B cell (primary cell): ENCODE measurements at regions not wholly inside any gene's neighbourhood (a gene's known extent, or its start where the extent isn't known, plus 50 kb on each side); places are given as distances from the start of the nearest gene placed in this dataset.
A peak's percentile ranks its signal among the peaks of the same experiment; 100 is the strongest.

Experiments
- ATAC-seq: fragments of 200-7000 bp; cut with Tn5 transposase; one replicate; pipeline ENCODE4 v1.10.0; 2021; ENCODE audit warnings: low read depth, mild to moderate bottlenecking, moderate number of reproducible peaks, moderate library complexity
- CTCF ChIA-PET: fragments of 350-600 bp; sonication (Branson Sonifier 250); formaldehyde crosslinking; loops from one replicate; lab custom pipeline; 2021; ENCODE audit warnings: antibody characterized with exemption, inconsistent platforms; lab: Charles Lee
- POLR2A ChIA-PET: fragments of 350-600 bp; sonication (Branson Sonifier 250); formaldehyde crosslinking; loops from one replicate; lab custom pipeline; 2021; ENCODE audit warnings: antibody characterized with exemption; lab: Charles Lee
- DNase-seq: peaks from one replicate; pipeline ENCODE4 v3.0.0; 2013
- H2AFZ ChIP-seq: 2 replicates; pipeline ENCODE4 v1.6.1; 2012; ENCODE audit warnings: mild to moderate bottlenecking, low read depth, low read length; ENCODE audit not compliant: insufficient read depth, poor library complexity, severe bottlenecking
- H3K27ac ChIP-seq, 2 donors: 1 replicate in 1 of 2; 2 replicates in 1 of 2; pipeline ENCODE4 v1.5.1; 2012 to 2013; ENCODE audit warnings: low read length in 2 of 2, mild to moderate bottlenecking in 2 of 2, moderate library complexity in 1 of 2
- H3K27me3 ChIP-seq, 4 experiments: fragments of 200-600 bp in 1 of 4; sonication (generic) in 1 of 4; replicated peaks in 1 of 4; 1 replicate in 2 of 4; 2 replicates in 2 of 4; pipeline versions ENCODE4 v1.6.1 to v1.7.0; 2013 to 2016; ENCODE audit warnings: low read length in 3 of 4, mild to moderate bottlenecking in 2 of 4, mixed read lengths in 1 of 4, moderate library complexity in 1 of 4; ENCODE audit not compliant: insufficient read depth in 4 of 4, control insufficient read depth in 3 of 4; ENCODE audit errors: control extremely low read depth in 1 of 4
- H3K36me3 ChIP-seq, 2 experiments: replicated peaks in 1 of 2; 1 replicate in 1 of 2; 2 replicates in 1 of 2; pipeline versions ENCODE4 v1.6.1 to v1.7.1; 2013; ENCODE audit warnings: low read length in 1 of 2; ENCODE audit not compliant: insufficient read depth in 2 of 2, control insufficient read depth in 1 of 2; ENCODE audit errors: control extremely low read depth in 1 of 2, extremely low read depth in 1 of 2
- H3K4me1 ChIP-seq, 2 donors: fragments of 200-600 bp in 1 of 2; sonication (generic) in 1 of 2; 1 replicate in 1 of 2; 2 replicates in 1 of 2; pipeline versions ENCODE4 v1.5.1 to v1.6.1; 2013 to 2017; ENCODE audit warnings: low read length in 2 of 2; ENCODE audit not compliant: control insufficient read depth in 2 of 2, insufficient read depth in 2 of 2
- H3K4me2 ChIP-seq: replicated peaks from 2 replicates; pipeline ENCODE3; 2012; ENCODE audit warnings: mild to moderate bottlenecking, low read depth, low read length; ENCODE audit not compliant: poor library complexity, severe bottlenecking
- H3K4me3 ChIP-seq, 5 experiments: fragments of 200-600 bp in 1 of 5; sonication (generic) in 1 of 5; 1 replicate in 3 of 5; 2 replicates in 2 of 5; pipeline versions ENCODE4 v1.5.1 to v1.7.0; 2011 to 2016; ENCODE audit warnings: low read length in 4 of 5, mild to moderate bottlenecking in 4 of 5, low read depth in 2 of 5, control low read depth in 1 of 5, moderate library complexity in 1 of 5; ENCODE audit not compliant: insufficient read depth in 1 of 5; ENCODE audit errors: control extremely low read depth in 1 of 5, extremely low read depth in 1 of 5
- H3K79me2 ChIP-seq: fragments of 200-600 bp; sonication (generic); one replicate; pipeline ENCODE4 v1.6.0; 2016; ENCODE audit warnings: low read length; ENCODE audit not compliant: control insufficient read depth, insufficient read depth
- H3K9ac ChIP-seq: fragments of 200-600 bp; sonication (generic); 2 replicates; pipeline ENCODE4 v1.6.1; 2017; ENCODE audit warnings: mild to moderate bottlenecking, low read length, moderate library complexity
- H3K9me3 ChIP-seq, 3 donors: one replicate each; pipeline versions ENCODE4 v1.6.1 to v1.7.1; 2013; ENCODE audit warnings: low read length in 2 of 3; ENCODE audit not compliant: control insufficient read depth in 2 of 3, insufficient read depth in 1 of 3; ENCODE audit errors: control extremely low read depth in 1 of 3
- H4K20me1 ChIP-seq: 2 replicates; pipeline ENCODE4 v1.6.0; 2012; ENCODE audit warnings: mild to moderate bottlenecking, low read length; ENCODE audit not compliant: insufficient read depth, control insufficient read depth, poor library complexity, severe bottlenecking
- H3K27ac Mint-ChIP-seq: one replicate; pipeline ENCODE4 v1.8.0; 2021; ENCODE audit warnings: mixed read lengths
- H3K27me3 Mint-ChIP-seq: one replicate; pipeline ENCODE4 v1.8.0; 2021; ENCODE audit warnings: mixed read lengths
- H3K4me1 Mint-ChIP-seq: one replicate; pipeline ENCODE4 v1.8.0; 2021; ENCODE audit warnings: mixed read lengths
- H3K4me3 Mint-ChIP-seq: one replicate; pipeline ENCODE4 v1.8.0; 2021; ENCODE audit warnings: mixed read lengths
- H3K9me3 Mint-ChIP-seq: one replicate; pipeline ENCODE4 v1.8.0; 2022; ENCODE audit warnings: mixed read lengths; ENCODE audit not compliant: insufficient read depth
- EZH2 ChIP-seq: IDR thresholded peaks from 2 replicates; pipeline ENCODE4 v1.6.1; 2012; ENCODE audit warnings: borderline replicate concordance, low read depth, mild to moderate bottlenecking, moderate library complexity, low read length; ENCODE audit not compliant: insufficient read depth, poor library complexity, severe bottlenecking
- WGBS: methylation state at CpG from one replicate; pipeline ENCODE4 v1.1.5; 2013; ENCODE audit warnings: missing lambda C conversion rate; ENCODE audit not compliant: insufficient coverage; 5-methylcytosine and 5-hydroxymethylcytosine counted together
- intact Hi-C: fragments of 100-400 bp; cut with micrococcal nuclease; formaldehyde crosslinking; loops from one replicate; pipeline ENCODE4 v1.10.0; 2022
- TF ChIP-seq, protein P1 (sequence below): fragments of 200-600 bp; IDR thresholded peaks from one replicate; pipeline ENCODE4 v1.8.0; 2022; ENCODE audit warnings: antibody characterized with exemption, mild to moderate bottlenecking

GRCh38 chr9:1458503-1458902, 408.3 kb downstream of the DMRT2 start:
- Histone ChIP-seq H2AFZ (no peak overlapping the region), H3K36me3 (no peaks in the 10 kb centered on the region), H4K20me1 (no peaks in the 10 kb centered on the region), H3K4me3 (no peak overlapping the region), H3K9ac (no peak overlapping the region), H3K27me3 (no peaks in the 10 kb centered on the region), H3K4me2 (no peak overlapping the region), H3K4me1 (no peaks in the 10 kb centered on the region), H3K9me3 (no peaks in the 10 kb centered on the region), H3K27ac (no peak overlapping the region), H3K79me2 (no peaks in the 10 kb centered on the region)
- intact Hi-C loops: no loop called here
- H3K27me3 Mint-ChIP-seq: peaks cover 9% of the 10 kb centered on the region
- H3K27ac Mint-ChIP-seq: no peak overlapping the region
- DNase-seq (no peak), ATAC-seq (no peak)
- ChIA-PET CTCF (no interaction called here), POLR2A (no interaction called here)
- no peak for TF ChIP-seq EZH2
- TF ChIP-seq, protein P1, sequence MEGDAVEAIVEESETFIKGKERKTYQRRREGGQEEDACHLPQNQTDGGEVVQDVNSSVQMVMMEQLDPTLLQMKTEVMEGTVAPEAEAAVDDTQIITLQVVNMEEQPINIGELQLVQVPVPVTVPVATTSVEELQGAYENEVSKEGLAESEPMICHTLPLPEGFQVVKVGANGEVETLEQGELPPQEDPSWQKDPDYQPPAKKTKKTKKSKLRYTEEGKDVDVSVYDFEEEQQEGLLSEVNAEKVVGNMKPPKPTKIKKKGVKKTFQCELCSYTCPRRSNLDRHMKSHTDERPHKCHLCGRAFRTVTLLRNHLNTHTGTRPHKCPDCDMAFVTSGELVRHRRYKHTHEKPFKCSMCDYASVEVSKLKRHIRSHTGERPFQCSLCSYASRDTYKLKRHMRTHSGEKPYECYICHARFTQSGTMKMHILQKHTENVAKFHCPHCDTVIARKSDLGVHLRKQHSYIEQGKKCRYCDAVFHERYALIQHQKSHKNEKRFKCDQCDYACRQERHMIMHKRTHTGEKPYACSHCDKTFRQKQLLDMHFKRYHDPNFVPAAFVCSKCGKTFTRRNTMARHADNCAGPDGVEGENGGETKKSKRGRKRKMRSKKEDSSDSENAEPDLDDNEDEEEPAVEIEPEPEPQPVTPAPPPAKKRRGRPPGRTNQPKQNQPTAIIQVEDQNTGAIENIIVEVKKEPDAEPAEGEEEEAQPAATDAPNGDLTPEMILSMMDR: no peak
- no peaks in the 10 kb centered on the region for H3K9me3 Mint-ChIP-seq
- no peak overlapping the region for H3K4me3 Mint-ChIP-seq
- no peaks in the 10 kb centered on the region for H3K4me1 Mint-ChIP-seq

- no peak overlapping the region for H3K4me3 ChIP-seq
- H2AFZ ChIP-seq: no peak overlapping the region
- no peak overlapping the region for H3K9ac ChIP-seq
- 88% methylated on average over 3 of the region's 7 CpGs for WGBS
- no peaks in the 10 kb centered on the region for H3K79me2 ChIP-seq
- no peaks in the 10 kb centered on the region for H3K9me3 Mint-ChIP-seq
- no peak overlapping the region for H3K27ac Mint-ChIP-seq
- no peaks in the 10 kb centered on the region for H3K4me1 Mint-ChIP-seq
- no peak for TF ChIP-seq EZH2
- TF ChIP-seq, protein P1: peak; percentile 51
- no peaks in the 10 kb centered on the region for H3K27me3 ChIP-seq
- intact Hi-C loops: no loop called here
- no peaks in the 10 kb centered on the region for H4K20me1 ChIP-seq
- H3K27ac ChIP-seq: no peak overlapping the region
- DNase-seq (peak; percentile 7), ATAC-seq (no peak)
- no peak overlapping the region for H3K4me2 ChIP-seq
- H3K9me3 ChIP-seq: no peaks in the 10 kb centered on the region
- no peak overlapping the region for H3K4me3 Mint-ChIP-seq
- ChIA-PET CTCF (interaction anchor here (0.7 to 1.2 kb wide), 3 partner anchors 606 to 628 kb away, joined by 3 read pairs; no protein-coding TSS in a partner anchor), POLR2A (no interaction called here)
- no peaks in the 10 kb centered on the region for H3K4me1 ChIP-seq
- peaks cover 9% of the 10 kb centered on the region for H3K27me3 Mint-ChIP-seq
- H3K36me3 ChIP-seq: no peaks in the 10 kb centered on the region
These were observed 410.1 kb downstream of the DMRT2 start for GRCh38 chr9:1460143-1460769.
